HepG2 (cell line): ENCODE measurements at regions not wholly inside any gene's neighbourhood (a gene's known extent, or its start where the extent isn't known, plus 50 kb on each side); places are given as distances from the start of the nearest gene placed in this dataset.
A peak's percentile ranks its signal among the peaks of the same experiment; 100 is the strongest.

Experiments used
- AKAP8 ChIP-seq: sonication (generic); formaldehyde crosslinking; IDR thresholded peaks from 2 replicates; pipeline ENCODE4 v1.5.1; 2020; ENCODE audit warnings: mild to moderate bottlenecking, missing genetic modification reagents
- ATAD3A ChIP-seq: sonication (generic); formaldehyde crosslinking; IDR thresholded peaks from 2 replicates; pipeline ENCODE4 v1.4.0; 2020; ENCODE audit warnings: missing genetic modification reagents
- ATRX ChIP-seq: sonication (generic); formaldehyde crosslinking; IDR thresholded peaks from 2 replicates; pipeline ENCODE4 v1.4.0; 2020; ENCODE audit warnings: missing genetic modification reagents, borderline replicate concordance
- BORCS8-MEF2B ChIP-seq: sonication (generic); formaldehyde crosslinking; IDR thresholded peaks from 2 replicates; pipeline ENCODE4 v1.8.0; 2022; ENCODE audit warnings: mild to moderate bottlenecking, missing genetic modification reagents
- ERF ChIP-seq: IDR thresholded peaks from 2 replicates; pipeline ENCODE4 v1.6.1; 2018; ENCODE audit warnings: missing biosample characterization, missing genetic modification reagents
- HOXA9 ChIP-seq: sonication (generic); formaldehyde crosslinking; IDR thresholded peaks from 2 replicates; pipeline ENCODE4 v1.8.1; 2022; ENCODE audit warnings: missing genetic modification reagents, mild to moderate bottlenecking, moderate library complexity, borderline replicate concordance
- KLF6 ChIP-seq: IDR thresholded peaks from 2 replicates; pipeline ENCODE4 v1.8.0; 2016; ENCODE audit warnings: missing biosample characterization, missing genetic modification reagents
- MEF2D ChIP-seq: sonication (generic); formaldehyde crosslinking; IDR thresholded peaks from 2 replicates; pipeline ENCODE4 v1.5.1; 2020; ENCODE audit warnings: mild to moderate bottlenecking, missing genetic modification reagents
- MYNN ChIP-seq: sonication (generic); formaldehyde crosslinking; IDR thresholded peaks from 2 replicates; pipeline ENCODE4 v1.4.0; 2020; ENCODE audit warnings: mild to moderate bottlenecking, low read depth, missing genetic modification reagents
- NR2F1 ChIP-seq, 2 experiments: fragments of 450-650 bp in 1 of 2; formaldehyde crosslinking in 1 of 2; IDR thresholded peaks; 2 replicates each; pipeline versions ENCODE4 v1.5.0 to v1.6.1; 2016 to 2020; ENCODE audit warnings: mild to moderate bottlenecking in 1 of 2, missing compliant biosample characterization in 1 of 2, missing genetic modification reagents in 1 of 2, moderate library complexity in 1 of 2
- PHB2 ChIP-seq: fragments of 450-650 bp; IDR thresholded peaks from 2 replicates; pipeline ENCODE4 v1.6.1; 2018; ENCODE audit not compliant: partially characterized antibody
- RFX3 ChIP-seq: IDR thresholded peaks from 2 replicates; pipeline ENCODE4 v1.6.1; 2016; ENCODE audit warnings: missing biosample characterization, missing genetic modification reagents
- SALL1 ChIP-seq: sonication (generic); formaldehyde crosslinking; IDR thresholded peaks from 2 replicates; pipeline ENCODE4 v1.8.0; 2022; ENCODE audit warnings: mild to moderate bottlenecking, missing genetic modification reagents
- STAG1 ChIP-seq: sonication (generic); formaldehyde crosslinking; IDR thresholded peaks from 2 replicates; pipeline ENCODE4 v1.4.0; 2020; ENCODE audit warnings: missing genetic modification reagents
- TSC22D2 ChIP-seq: sonication (generic); formaldehyde crosslinking; IDR thresholded peaks from 2 replicates; pipeline ENCODE4 v1.5.1; 2020; ENCODE audit warnings: missing genetic modification reagents, mild to moderate bottlenecking, borderline replicate concordance
- U2AF2 ChIP-seq: fragments of 200-400 bp; formaldehyde crosslinking; IDR thresholded peaks from 2 replicates; pipeline ENCODE4 v1.6.1; 2017; ENCODE audit warnings: low read depth, mild to moderate bottlenecking, low read length
- ZNF354B ChIP-seq: sonication (generic); formaldehyde crosslinking; IDR thresholded peaks from 2 replicates; pipeline ENCODE4 v1.8.0; 2022; ENCODE audit warnings: mild to moderate bottlenecking, missing genetic modification reagents
- ZNF441 ChIP-seq: sonication (generic); formaldehyde crosslinking; IDR thresholded peaks from 2 replicates; pipeline ENCODE4 v1.7.0; 2021; ENCODE audit warnings: missing genetic modification reagents, borderline replicate concordance
- ZNF703 ChIP-seq: sonication (generic); formaldehyde crosslinking; IDR thresholded peaks from 2 replicates; pipeline ENCODE4 v1.5.1; 2020; ENCODE audit warnings: missing genetic modification reagents, mild to moderate bottlenecking, moderate library complexity, borderline replicate concordance
- TF ChIP-seq, protein P1 (sequence below): sonication (generic); formaldehyde crosslinking; IDR thresholded peaks from 2 replicates; pipeline ENCODE4 v1.9.0; 2021; ENCODE audit warnings: mild to moderate bottlenecking, missing genetic modification reagents
- TF ChIP-seq, protein P2 (sequence below): sonication (generic); formaldehyde crosslinking; IDR thresholded peaks from 2 replicates; pipeline ENCODE4 v1.4.0; 2020; ENCODE audit warnings: missing genetic modification reagents; ENCODE audit errors: not compliant biosample characterization

DNA sequence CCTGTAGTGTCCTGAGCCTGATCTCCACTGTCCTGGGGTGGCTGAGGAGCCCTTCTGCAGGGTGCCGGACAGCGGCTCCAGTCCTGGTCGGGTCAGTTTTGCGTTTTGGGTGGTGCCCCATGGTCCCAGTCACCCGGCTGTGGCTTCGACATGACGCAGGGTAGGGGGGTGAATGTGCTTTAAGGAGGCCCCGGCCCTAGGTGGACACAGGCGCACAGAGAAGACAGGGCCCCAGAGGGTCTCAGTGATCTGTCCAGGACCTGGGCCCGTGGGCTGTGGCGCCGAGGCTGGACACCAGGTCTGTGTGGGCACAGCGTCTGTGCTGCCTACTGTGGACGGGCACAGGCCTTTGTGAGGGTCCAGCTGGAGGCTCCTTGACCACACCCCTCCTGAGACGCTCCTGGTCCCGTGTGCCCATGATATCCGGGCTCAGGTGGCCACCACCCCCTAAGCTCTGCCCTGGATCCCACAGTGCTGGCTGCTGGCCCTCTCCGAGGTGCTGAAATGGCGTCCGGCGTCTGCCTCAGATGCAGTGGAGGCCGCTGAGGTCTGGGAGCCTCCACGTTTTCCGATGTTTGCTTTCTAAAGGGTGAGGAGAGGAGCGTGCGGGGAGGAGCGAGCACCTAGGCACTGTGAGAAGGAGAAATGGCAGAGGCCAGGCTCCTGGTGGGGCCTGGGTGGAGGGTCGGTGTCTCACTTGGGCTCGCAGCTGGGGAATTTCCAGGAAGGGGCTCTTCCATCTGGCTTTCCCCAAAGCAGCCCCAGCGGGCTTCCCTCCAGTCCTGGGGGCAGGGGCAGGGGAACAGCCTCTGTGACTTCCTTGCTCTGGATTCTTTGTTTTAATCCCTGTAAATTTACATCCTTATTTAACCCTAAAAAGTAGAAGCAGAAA, 56.1 kb upstream of the ACSF3 start (continued):
- TF ChIP-seq ERF (peak; percentile 50; the same call in 1 of the 2 replicates), ZNF441 (CRISPR knock-in tag) (no peak), KLF6 (peak; percentile 67; the same call in 1 of the 2 replicates), AKAP8 (CRISPR knock-in tag) (no peak), U2AF2 (no peak), TSC22D2 (CRISPR knock-in tag) (peak; percentile 85; the same call in 1 of the 2 replicates), ZNF703 (CRISPR knock-in tag) (no peak), PHB2 (no peak), ATRX (CRISPR knock-in tag) (no peak), HOXA9 (CRISPR knock-in tag) (no peak), MEF2D (CRISPR knock-in tag) (0 out of 2 replicates have a peak, but pooled peaks have one; percentile 44), ATAD3A (CRISPR knock-in tag) (no peak), STAG1 (CRISPR knock-in tag) (no peak), MYNN (CRISPR knock-in tag) (no peak), SALL1 (peak; percentile 80), NR2F1 (CRISPR knock-in tag; IDR thresholded peaks at IDR 0.05) (no peak), RFX3 (CRISPR knock-in tag) (no peak), ZNF354B (CRISPR knock-in tag) (no peak), BORCS8-MEF2B (CRISPR knock-in tag) (peak; percentile 71; the same call in 1 of the 2 replicates)
- TF ChIP-seq, protein P1, sequence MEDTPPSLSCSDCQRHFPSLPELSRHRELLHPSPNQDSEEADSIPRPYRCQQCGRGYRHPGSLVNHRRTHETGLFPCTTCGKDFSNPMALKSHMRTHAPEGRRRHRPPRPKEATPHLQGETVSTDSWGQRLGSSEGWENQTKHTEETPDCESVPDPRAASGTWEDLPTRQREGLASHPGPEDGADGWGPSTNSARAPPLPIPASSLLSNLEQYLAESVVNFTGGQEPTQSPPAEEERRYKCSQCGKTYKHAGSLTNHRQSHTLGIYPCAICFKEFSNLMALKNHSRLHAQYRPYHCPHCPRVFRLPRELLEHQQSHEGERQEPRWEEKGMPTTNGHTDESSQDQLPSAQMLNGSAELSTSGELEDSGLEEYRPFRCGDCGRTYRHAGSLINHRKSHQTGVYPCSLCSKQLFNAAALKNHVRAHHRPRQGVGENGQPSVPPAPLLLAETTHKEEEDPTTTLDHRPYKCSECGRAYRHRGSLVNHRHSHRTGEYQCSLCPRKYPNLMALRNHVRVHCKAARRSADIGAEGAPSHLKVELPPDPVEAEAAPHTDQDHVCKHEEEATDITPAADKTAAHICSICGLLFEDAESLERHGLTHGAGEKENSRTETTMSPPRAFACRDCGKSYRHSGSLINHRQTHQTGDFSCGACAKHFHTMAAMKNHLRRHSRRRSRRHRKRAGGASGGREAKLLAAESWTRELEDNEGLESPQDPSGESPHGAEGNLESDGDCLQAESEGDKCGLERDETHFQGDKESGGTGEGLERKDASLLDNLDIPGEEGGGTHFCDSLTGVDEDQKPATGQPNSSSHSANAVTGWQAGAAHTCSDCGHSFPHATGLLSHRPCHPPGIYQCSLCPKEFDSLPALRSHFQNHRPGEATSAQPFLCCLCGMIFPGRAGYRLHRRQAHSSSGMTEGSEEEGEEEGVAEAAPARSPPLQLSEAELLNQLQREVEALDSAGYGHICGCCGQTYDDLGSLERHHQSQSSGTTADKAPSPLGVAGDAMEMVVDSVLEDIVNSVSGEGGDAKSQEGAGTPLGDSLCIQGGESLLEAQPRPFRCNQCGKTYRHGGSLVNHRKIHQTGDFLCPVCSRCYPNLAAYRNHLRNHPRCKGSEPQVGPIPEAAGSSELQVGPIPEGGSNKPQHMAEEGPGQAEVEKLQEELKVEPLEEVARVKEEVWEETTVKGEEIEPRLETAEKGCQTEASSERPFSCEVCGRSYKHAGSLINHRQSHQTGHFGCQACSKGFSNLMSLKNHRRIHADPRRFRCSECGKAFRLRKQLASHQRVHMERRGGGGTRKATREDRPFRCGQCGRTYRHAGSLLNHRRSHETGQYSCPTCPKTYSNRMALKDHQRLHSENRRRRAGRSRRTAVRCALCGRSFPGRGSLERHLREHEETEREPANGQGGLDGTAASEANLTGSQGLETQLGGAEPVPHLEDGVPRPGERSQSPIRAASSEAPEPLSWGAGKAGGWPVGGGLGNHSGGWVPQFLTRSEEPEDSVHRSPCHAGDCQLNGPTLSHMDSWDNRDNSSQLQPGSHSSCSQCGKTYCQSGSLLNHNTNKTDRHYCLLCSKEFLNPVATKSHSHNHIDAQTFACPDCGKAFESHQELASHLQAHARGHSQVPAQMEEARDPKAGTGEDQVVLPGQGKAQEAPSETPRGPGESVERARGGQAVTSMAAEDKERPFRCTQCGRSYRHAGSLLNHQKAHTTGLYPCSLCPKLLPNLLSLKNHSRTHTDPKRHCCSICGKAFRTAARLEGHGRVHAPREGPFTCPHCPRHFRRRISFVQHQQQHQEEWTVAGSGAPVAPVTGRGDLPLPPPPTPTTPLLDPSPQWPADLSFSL (CRISPR knock-in tag), result no peak
- TF ChIP-seq, protein P2, sequence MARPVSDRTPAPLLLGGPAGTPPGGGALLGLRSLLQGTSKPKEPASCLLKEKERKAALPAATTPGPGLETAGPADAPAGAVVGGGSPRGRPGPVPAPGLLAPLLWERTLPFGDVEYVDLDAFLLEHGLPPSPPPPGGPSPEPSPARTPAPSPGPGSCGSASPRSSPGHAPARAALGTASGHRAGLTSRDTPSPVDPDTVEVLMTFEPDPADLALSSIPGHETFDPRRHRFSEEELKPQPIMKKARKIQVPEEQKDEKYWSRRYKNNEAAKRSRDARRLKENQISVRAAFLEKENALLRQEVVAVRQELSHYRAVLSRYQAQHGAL (CRISPR knock-in tag), result no peak
